A549 (cell line): ENCODE measurements at regions not wholly inside any gene's neighbourhood (a gene's known extent, or its start where the extent isn't known, plus 50 kb on each side); places are given as distances from the start of the nearest gene placed in this dataset.

Experiments
- CEBPB ChIP-seq, 2 experiments: fragments of >200 bp in 1 of 2; sonication (Bioruptor Twin) in 1 of 2; formaldehyde crosslinking in 1 of 2; IDR thresholded peaks; 2 replicates each; pipeline ENCODE4 v1.6.1; 2012 to 2016
- RARB ChIP-seq: fragments of 250-450 bp; sonication (Bioruptor Pico); IDR thresholded peaks from 2 replicates; pipeline ENCODE4 v1.8.0; 2021; ENCODE audit warnings: mild to moderate bottlenecking, moderate library complexity
- SREBF2 ChIP-seq: fragments of 450-650 bp; IDR thresholded peaks from 2 replicates; pipeline ENCODE4 v1.6.1; 2014; ENCODE audit warnings: mild to moderate bottlenecking, moderate library complexity
- TF ChIP-seq, protein P1 (sequence below): fragments of 200-600 bp; sonication (generic); IDR thresholded peaks from 2 replicates; pipeline ENCODE4 v1.6.1; 2016; ENCODE audit warnings: antibody characterized with exemption, mild to moderate bottlenecking, moderate library complexity

- no peak for TF ChIP-seq SREBF2
- TF ChIP-seq CEBPB (IDR thresholded peaks at IDR 0.05): no peak
- no peak for TF ChIP-seq RARB
- TF ChIP-seq, protein P1, sequence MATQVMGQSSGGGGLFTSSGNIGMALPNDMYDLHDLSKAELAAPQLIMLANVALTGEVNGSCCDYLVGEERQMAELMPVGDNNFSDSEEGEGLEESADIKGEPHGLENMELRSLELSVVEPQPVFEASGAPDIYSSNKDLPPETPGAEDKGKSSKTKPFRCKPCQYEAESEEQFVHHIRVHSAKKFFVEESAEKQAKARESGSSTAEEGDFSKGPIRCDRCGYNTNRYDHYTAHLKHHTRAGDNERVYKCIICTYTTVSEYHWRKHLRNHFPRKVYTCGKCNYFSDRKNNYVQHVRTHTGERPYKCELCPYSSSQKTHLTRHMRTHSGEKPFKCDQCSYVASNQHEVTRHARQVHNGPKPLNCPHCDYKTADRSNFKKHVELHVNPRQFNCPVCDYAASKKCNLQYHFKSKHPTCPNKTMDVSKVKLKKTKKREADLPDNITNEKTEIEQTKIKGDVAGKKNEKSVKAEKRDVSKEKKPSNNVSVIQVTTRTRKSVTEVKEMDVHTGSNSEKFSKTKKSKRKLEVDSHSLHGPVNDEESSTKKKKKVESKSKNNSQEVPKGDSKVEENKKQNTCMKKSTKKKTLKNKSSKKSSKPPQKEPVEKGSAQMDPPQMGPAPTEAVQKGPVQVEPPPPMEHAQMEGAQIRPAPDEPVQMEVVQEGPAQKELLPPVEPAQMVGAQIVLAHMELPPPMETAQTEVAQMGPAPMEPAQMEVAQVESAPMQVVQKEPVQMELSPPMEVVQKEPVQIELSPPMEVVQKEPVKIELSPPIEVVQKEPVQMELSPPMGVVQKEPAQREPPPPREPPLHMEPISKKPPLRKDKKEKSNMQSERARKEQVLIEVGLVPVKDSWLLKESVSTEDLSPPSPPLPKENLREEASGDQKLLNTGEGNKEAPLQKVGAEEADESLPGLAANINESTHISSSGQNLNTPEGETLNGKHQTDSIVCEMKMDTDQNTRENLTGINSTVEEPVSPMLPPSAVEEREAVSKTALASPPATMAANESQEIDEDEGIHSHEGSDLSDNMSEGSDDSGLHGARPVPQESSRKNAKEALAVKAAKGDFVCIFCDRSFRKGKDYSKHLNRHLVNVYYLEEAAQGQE: no peak
These were observed 228.6 kb downstream of the FGFR2 start for GRCh38 chr10:121369616-121370015.
